Fibroblast of upper back skin (primary cell): ENCODE measurements at regions not wholly inside any gene's neighbourhood (a gene's known extent, or its start where the extent isn't known, plus 50 kb on each side); places are given as distances from the start of the nearest gene placed in this dataset.

Source experiments
- DNase-seq: peaks from one replicate; pipeline ENCODE4 v3.0.0-alpha.2; 2013

GRCh38 chr2:575030-575726 lies 102.0 kb downstream of the TMEM18 start:
- DNase-seq, result no peak

- DNase-seq, result no peak
Measured at GRCh38 chr2:573805-574392, 103.3 kb downstream of the TMEM18 start.

GRCh38 chr2:573025-573424 lies 104.2 kb downstream of the TMEM18 start:
- DNase-seq, result no peak

- no peak for DNase-seq
Measured at GRCh38 chr2:569681-570080, 107.5 kb downstream of the TMEM18 start.

- no peak for DNase-seq
Measured at GRCh38 chr2:568639-569235, 108.5 kb downstream of the TMEM18 start.

- DNase-seq, result peak; percentile 82
Measured at GRCh38 chr2:567865-568638, 109.2 kb downstream of the TMEM18 start.

GRCh38 chr2:567496-567864 lies 109.7 kb downstream of the TMEM18 start:
- no peak for DNase-seq

- no peak for DNase-seq
Measured at GRCh38 chr2:566379-567313, 110.6 kb downstream of the TMEM18 start.

GRCh38 chr2:564471-565181 lies 112.6 kb downstream of the TMEM18 start:
- DNase-seq, result no peak

- DNase-seq, result no peak
Measured at GRCh38 chr2:563512-563911, 113.7 kb downstream of the TMEM18 start.

- DNase-seq, result no peak
Measured at GRCh38 chr2:562391-563364, 114.5 kb downstream of the TMEM18 start.

- DNase-seq, result no peak
Measured at GRCh38 chr2:558879-559278, 118.3 kb downstream of the TMEM18 start.

GRCh38 chr2:558302-558642 lies 118.9 kb downstream of the TMEM18 start:
- DNase-seq, result no peak

GRCh38 chr2:557635-558301 lies 119.4 kb downstream of the TMEM18 start:
- no peak for DNase-seq

- no peak for DNase-seq
Measured at GRCh38 chr2:556485-556884, 120.7 kb downstream of the TMEM18 start.

- peak; percentile 3 for DNase-seq
Measured at GRCh38 chr2:555164-555922, 121.9 kb downstream of the TMEM18 start.

GRCh38 chr2:554444-554843 lies 122.8 kb downstream of the TMEM18 start:
- DNase-seq, result no peak

GRCh38 chr2:552906-553305 lies 124.3 kb downstream of the TMEM18 start:
- DNase-seq, result no peak

- DNase-seq, result no peak
Measured at GRCh38 chr2:551621-552020, 125.6 kb downstream of the TMEM18 start.
